Ovary (tissue), 3 donors: ENCODE measurements at regions not wholly inside any gene's neighbourhood (a gene's known extent, or its start where the extent isn't known, plus 50 kb on each side); places are given as distances from the start of the nearest gene placed in this dataset.

Experiments
- CTCF ChIP-seq, 3 donors: fragments of 450-650 bp in 2 of 3; fragments of 200-600 bp in 1 of 3; IDR thresholded peaks; one replicate each; pipeline versions ENCODE4 v1.5.1 to v1.8.0; 2016 to 2022; ENCODE audit warnings: antibody characterized with exemption in 3 of 3, mild to moderate bottlenecking in 1 of 3
- EP300 ChIP-seq: sonication (generic); formaldehyde crosslinking; IDR thresholded peaks from one replicate; pipeline ENCODE4 v1.6.1; 2017; ENCODE audit warnings: antibody characterized with exemption
- donor health status: DM: no; HTN: no; CAD: no.

DNA sequence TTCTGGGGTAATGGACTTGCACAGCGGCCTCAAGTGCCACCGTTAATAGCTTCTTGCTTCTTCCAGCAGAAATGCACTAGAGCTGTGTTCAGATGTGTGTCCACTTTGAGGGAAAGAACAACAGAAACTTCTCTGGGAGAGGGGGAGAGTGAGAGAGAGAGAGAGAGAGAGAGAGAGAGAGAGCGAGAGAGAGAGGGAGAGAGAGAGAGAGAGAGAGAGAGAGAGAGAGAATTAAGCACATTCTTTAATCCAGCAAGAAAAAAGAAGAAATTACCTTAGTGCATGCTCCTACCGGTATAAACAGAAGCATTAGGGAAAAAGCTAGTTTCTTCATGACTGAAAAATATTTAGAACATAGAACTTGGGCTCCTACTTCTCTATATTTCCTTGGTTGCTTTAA lies 418.8 kb downstream of the MAN2A1 start:
- TF ChIP-seq CTCF (IDR thresholded peaks at IDR 0.05) (no peak), EP300 (no peak)
